Trophoblast cell (in vitro differentiated cells and primary cell): ENCODE measurements at regions not wholly inside any gene's neighbourhood (a gene's known extent, or its start where the extent isn't known, plus 50 kb on each side); places are given as distances from the start of the nearest gene placed in this dataset.
"Not testable (repeated sequence)": the region's sequence is repeated elsewhere in the genome, so short reads cannot be mapped to it uniquely, and the experiment has no call there.

Experiments
- DNase-seq, 2 donors: peaks; one replicate each; pipeline ENCODE4 v3.0.0-alpha.2; 2016
- H2AFZ ChIP-seq: 2 replicates; pipeline ENCODE4 v1.6.1; 2013; ENCODE audit warnings: low read length, moderate library complexity, mild to moderate bottlenecking; ENCODE audit not compliant: insufficient read depth, poor library complexity
- H2AK5ac ChIP-seq: 2 replicates; pipeline ENCODE4 v1.6.1; 2013; ENCODE audit warnings: mild to moderate bottlenecking, low read length
- H2BK120ac ChIP-seq: 2 replicates; pipeline ENCODE4 v1.6.1; 2013; ENCODE audit warnings: low read length, mild to moderate bottlenecking, moderate library complexity; ENCODE audit not compliant: insufficient read depth, poor library complexity
- H2BK12ac ChIP-seq: 2 replicates; pipeline ENCODE4 v1.6.1; 2013; ENCODE audit warnings: mild to moderate bottlenecking, low read length, moderate library complexity
- H2BK5ac ChIP-seq: 2 replicates; pipeline ENCODE4 v1.6.1; 2013; ENCODE audit warnings: low read length, low read depth, moderate library complexity, mild to moderate bottlenecking; ENCODE audit not compliant: poor library complexity
- H3K14ac ChIP-seq: 2 replicates; pipeline ENCODE4 v1.6.1; 2013; ENCODE audit warnings: mild to moderate bottlenecking, low read length
- H3K18ac ChIP-seq: 2 replicates; pipeline ENCODE4 v1.6.1; 2013; ENCODE audit warnings: mild to moderate bottlenecking, low read length
- H3K23ac ChIP-seq: 2 replicates; pipeline ENCODE4 v1.6.1; 2013; ENCODE audit warnings: low read length
- H3K27ac ChIP-seq: 2 replicates; pipeline ENCODE4 v1.5.1; 2013; ENCODE audit warnings: low read depth, mild to moderate bottlenecking, inconsistent platforms, low read length, moderate library complexity
- H3K27me3 ChIP-seq: 2 replicates; pipeline ENCODE4 v1.6.1; 2013; ENCODE audit warnings: inconsistent platforms, mild to moderate bottlenecking, low read length, moderate library complexity; ENCODE audit not compliant: insufficient read depth
- H3K36me3 ChIP-seq, 2 experiments: 1 replicate in 1 of 2; 2 replicates in 1 of 2; pipeline ENCODE4 v1.6.1; 2013; ENCODE audit warnings: low read length in 2 of 2, mild to moderate bottlenecking in 2 of 2, moderate library complexity in 1 of 2; ENCODE audit not compliant: insufficient read depth in 2 of 2, control insufficient read depth in 1 of 2
- H3K4ac ChIP-seq: 2 replicates; pipeline ENCODE4 v1.6.1; 2013; ENCODE audit warnings: low read depth, mild to moderate bottlenecking, low read length, moderate library complexity
- H3K4me1 ChIP-seq, 2 experiments: 1 replicate in 1 of 2; 2 replicates in 1 of 2; pipeline ENCODE4 v1.6.1; 2013; ENCODE audit warnings: low read length in 2 of 2, mild to moderate bottlenecking in 2 of 2, moderate library complexity in 1 of 2; ENCODE audit not compliant: insufficient read depth in 2 of 2, control insufficient read depth in 1 of 2
- H3K4me2 ChIP-seq: 2 replicates; pipeline ENCODE4 v1.6.1; 2013; ENCODE audit warnings: inconsistent platforms, mild to moderate bottlenecking, low read length, moderate library complexity
- H3K4me3 ChIP-seq: 2 replicates; pipeline ENCODE4 v1.5.1; 2013; ENCODE audit warnings: mild to moderate bottlenecking, low read depth, low read length, inconsistent platforms
- H3K79me1 ChIP-seq: one replicate; pipeline ENCODE4 v1.6.1; 2013; ENCODE audit warnings: low read length
- H3K79me2 ChIP-seq: 2 replicates; pipeline ENCODE4 v1.6.1; 2013; ENCODE audit warnings: low read length, mild to moderate bottlenecking; ENCODE audit not compliant: control insufficient read depth, insufficient read depth, poor library complexity
- H3K9ac ChIP-seq: 2 replicates; pipeline ENCODE4 v1.6.1; 2013; ENCODE audit warnings: mild to moderate bottlenecking, low read length
- H3K9me3 ChIP-seq: 2 replicates; pipeline ENCODE4 v1.6.1; 2013; ENCODE audit warnings: low read depth, mild to moderate bottlenecking, control low read depth, inconsistent platforms, low read length; ENCODE audit not compliant: insufficient read depth
- H4K12ac ChIP-seq: 2 replicates; pipeline ENCODE4 v1.6.1; 2013; ENCODE audit warnings: low read depth, mild to moderate bottlenecking, low read length, moderate library complexity
- H4K8ac ChIP-seq: 2 replicates; pipeline ENCODE4 v1.6.1; 2013; ENCODE audit warnings: low read depth, mild to moderate bottlenecking, low read length, moderate library complexity
- H4K91ac ChIP-seq: one replicate; pipeline ENCODE4 v1.6.1; 2013; ENCODE audit warnings: low read depth, mild to moderate bottlenecking, low read length, moderate library complexity
- WGBS: extraction: QIAGEN DNeasy Blood & Tissue Kit; methylation state at CpG from one replicate; pipeline ENCODE4 v1.1.7; 2013; ENCODE audit warnings: missing lambda C conversion rate; ENCODE audit not compliant: insufficient read length, insufficient coverage; ENCODE audit errors: extremely low coverage; 5-methylcytosine and 5-hydroxymethylcytosine counted together

DNA sequence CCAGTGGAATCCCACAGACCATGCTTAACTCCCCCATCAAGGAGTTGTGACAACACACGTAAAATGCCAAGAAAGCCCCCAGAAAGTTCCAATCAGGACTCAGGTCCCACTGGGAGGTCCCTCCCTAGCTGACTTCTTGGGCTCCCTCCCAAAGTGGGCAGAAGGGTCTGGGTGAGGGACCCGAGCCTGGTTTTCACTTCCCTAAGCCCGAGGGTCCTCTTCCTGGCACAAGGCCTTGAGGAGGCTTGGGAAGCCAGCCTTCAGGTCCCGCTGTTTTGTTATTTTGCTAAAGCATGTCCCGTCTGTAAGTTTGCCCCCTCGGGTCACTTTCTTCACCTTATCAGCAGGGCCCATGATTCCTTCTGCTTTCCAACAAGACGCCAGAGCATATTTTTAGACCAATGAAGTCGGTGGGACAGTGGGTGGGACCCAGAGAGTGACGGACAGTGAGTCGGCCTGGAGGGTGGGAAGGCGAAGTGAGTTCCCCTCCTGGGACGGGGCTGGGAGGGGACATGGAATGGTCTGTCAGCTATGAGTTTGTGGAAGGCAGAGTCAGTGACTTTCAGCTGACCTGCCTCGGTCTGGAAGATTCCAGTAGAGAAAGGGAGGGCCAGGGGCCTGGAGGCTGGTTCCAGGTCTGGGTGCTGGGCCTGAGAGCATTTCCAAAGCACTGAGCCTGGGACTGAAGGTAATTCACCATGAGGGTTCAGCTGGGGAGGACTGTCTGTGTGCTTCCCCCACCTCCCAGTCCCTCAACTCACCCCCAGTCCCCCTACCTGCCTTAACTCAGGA is 261.3 kb downstream of the GOLGA6L6 start:
- not testable (repeated sequence) for H3K27ac ChIP-seq, H3K79me1 ChIP-seq, H4K91ac ChIP-seq, H3K79me2 ChIP-seq, H4K12ac ChIP-seq, H3K14ac ChIP-seq, H3K18ac ChIP-seq, H3K4me2 ChIP-seq, H2BK120ac ChIP-seq, H2AFZ ChIP-seq, H2BK5ac ChIP-seq, H3K4me1 ChIP-seq, H3K27me3 ChIP-seq, H2AK5ac ChIP-seq, H3K4ac ChIP-seq, H3K4me3 ChIP-seq, H3K36me3 ChIP-seq, H4K8ac ChIP-seq, H3K9ac ChIP-seq, DNase-seq, H3K23ac ChIP-seq, H2BK12ac ChIP-seq
- H3K9me3 ChIP-seq, result peaks cover 27% of the 10 kb centered on the region
- WGBS, result no CpG with 5 or more reads among the region's 13 CpGs

DNA sequence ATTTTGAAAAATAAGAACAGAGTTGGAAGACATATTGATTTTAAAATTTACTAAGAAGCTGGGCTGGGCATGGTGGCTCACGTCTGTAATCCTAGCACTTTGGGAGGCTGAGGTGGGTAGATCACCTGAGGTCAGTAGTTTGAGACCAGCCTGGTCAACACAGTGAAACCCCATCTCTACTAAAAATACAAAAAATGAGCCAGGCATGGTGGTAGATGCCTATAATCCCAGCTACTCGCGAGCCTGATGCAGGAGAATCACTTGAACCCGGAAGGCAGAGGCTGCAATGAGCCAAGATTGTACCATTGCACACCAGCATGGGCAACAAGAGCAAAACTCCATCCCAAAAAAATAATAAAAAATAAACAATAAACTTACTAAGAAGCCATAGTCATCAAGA is 262.5 kb downstream of the GOLGA6L6 start:
- H3K79me2 ChIP-seq, H2AK5ac ChIP-seq, H4K91ac ChIP-seq, H3K27me3 ChIP-seq, H3K14ac ChIP-seq, H3K27ac ChIP-seq, H3K4me1 ChIP-seq, H4K8ac ChIP-seq, H3K9ac ChIP-seq, H3K36me3 ChIP-seq, H3K4me3 ChIP-seq, DNase-seq, H2BK12ac ChIP-seq, H2BK5ac ChIP-seq, H3K79me1 ChIP-seq, H3K4ac ChIP-seq, H3K23ac ChIP-seq, H4K12ac ChIP-seq, H2BK120ac ChIP-seq, H2AFZ ChIP-seq, H3K4me2 ChIP-seq, H3K18ac ChIP-seq: not testable (repeated sequence)
- H3K9me3 ChIP-seq, result peaks cover 28% of the 10 kb centered on the region
- WGBS, result no CpG with 5 or more reads among the region's 4 CpGs

DNA sequence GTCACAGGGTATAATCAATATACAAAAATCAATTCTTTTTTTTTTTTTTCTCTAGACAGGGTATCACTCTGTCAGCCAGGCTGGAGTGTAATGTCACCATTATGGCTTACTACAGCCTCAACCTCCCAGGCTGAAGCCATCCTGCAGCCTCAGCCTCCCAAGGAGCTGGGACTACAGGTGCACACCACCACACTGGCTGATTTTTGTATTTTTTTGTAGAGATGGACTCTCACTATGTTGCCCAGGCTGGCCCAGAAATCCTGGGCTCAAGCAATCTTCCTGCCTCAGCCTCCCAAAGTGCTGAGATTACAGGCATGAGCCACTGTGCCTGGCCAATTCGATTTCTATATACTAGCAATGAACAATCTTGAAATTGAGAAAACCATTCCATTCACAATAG is 263.2 kb downstream of the GOLGA6L6 start:
- H3K23ac ChIP-seq, H2BK120ac ChIP-seq, H3K9ac ChIP-seq, H4K8ac ChIP-seq, H2AFZ ChIP-seq, H4K91ac ChIP-seq, H3K4me1 ChIP-seq, H3K4me3 ChIP-seq, H3K4me2 ChIP-seq, H3K79me2 ChIP-seq, H3K79me1 ChIP-seq, H3K36me3 ChIP-seq, H3K27me3 ChIP-seq, H3K14ac ChIP-seq, H3K18ac ChIP-seq, H2BK5ac ChIP-seq, H3K27ac ChIP-seq, H2AK5ac ChIP-seq, H4K12ac ChIP-seq, H2BK12ac ChIP-seq, H3K4ac ChIP-seq, DNase-seq: not testable (repeated sequence)
- WGBS, result no CpG with 5 or more reads among the region's 1 CpG
- H3K9me3 ChIP-seq, result peaks cover 31% of the 10 kb centered on the region

DNA sequence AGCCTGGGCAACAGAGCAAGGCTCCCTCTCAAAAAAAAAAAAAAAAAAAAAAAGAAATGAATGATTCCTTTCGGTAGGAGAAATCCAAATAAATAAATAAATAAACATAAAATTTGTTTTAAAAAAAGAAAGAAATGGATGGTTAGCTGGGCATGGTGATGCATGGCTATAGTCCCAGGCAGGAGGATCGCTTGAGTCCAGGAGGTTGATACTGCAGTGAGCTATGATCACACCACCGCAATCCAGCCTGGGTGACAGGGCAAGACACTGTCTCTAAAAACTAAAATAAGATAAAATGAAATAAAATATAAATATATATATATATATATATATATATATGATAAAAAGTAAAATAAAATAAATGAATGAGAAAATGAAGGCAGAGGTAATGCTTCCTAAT is 264.1 kb downstream of the GOLGA6L6 start:
- H2AFZ ChIP-seq, H3K4me1 ChIP-seq: not testable (repeated sequence)

More for the DNA sequence above, 264.1 kb downstream of the GOLGA6L6 start:
- H3K23ac ChIP-seq, H4K8ac ChIP-seq, H4K91ac ChIP-seq, H3K27ac ChIP-seq, H2BK120ac ChIP-seq, H3K4me3 ChIP-seq, H3K79me2 ChIP-seq, H2BK12ac ChIP-seq, H3K4ac ChIP-seq, H3K4me2 ChIP-seq, H3K79me1 ChIP-seq, H3K18ac ChIP-seq, H2AK5ac ChIP-seq, H2BK5ac ChIP-seq, H3K36me3 ChIP-seq, H4K12ac ChIP-seq, H3K27me3 ChIP-seq, H3K14ac ChIP-seq, DNase-seq, H3K9ac ChIP-seq: not testable (repeated sequence)
- H3K9me3 ChIP-seq, result peaks cover 34% of the 10 kb centered on the region
- WGBS, result no CpG with 5 or more reads among the region's 3 CpGs
